ENCODE measurements at regions not wholly inside any gene's neighbourhood (a gene's known extent, or its start where the extent isn't known, plus 50 kb on each side); places are given as distances from the start of the nearest gene placed in this dataset.

DNA sequence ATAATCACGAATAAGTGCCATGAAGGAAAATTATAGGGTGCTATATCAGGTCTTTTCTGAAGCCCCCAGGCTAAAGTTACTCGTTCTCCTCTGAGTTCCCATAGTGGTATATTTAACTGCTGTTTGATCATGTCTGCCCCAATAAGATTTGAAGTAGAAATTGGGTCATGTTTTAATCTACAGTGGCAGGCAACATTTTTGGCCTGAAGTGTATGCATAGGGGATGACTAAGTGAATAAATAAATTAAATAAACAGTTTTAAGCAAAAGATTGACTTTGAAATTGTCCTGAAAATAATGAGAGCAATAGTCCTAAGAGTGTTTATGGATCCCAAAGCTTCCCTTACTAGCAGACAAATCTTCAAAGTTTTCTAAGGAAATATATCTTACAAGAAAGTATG lies 500.9 kb downstream of the TNS1 start:
- no peak for TF ChIP-seq EZH2 (IDR thresholded peaks at IDR 0.05; ENCODE audit: low read depth, unreplicated experiment)
- TF ChIP-seq, protein P1, sequence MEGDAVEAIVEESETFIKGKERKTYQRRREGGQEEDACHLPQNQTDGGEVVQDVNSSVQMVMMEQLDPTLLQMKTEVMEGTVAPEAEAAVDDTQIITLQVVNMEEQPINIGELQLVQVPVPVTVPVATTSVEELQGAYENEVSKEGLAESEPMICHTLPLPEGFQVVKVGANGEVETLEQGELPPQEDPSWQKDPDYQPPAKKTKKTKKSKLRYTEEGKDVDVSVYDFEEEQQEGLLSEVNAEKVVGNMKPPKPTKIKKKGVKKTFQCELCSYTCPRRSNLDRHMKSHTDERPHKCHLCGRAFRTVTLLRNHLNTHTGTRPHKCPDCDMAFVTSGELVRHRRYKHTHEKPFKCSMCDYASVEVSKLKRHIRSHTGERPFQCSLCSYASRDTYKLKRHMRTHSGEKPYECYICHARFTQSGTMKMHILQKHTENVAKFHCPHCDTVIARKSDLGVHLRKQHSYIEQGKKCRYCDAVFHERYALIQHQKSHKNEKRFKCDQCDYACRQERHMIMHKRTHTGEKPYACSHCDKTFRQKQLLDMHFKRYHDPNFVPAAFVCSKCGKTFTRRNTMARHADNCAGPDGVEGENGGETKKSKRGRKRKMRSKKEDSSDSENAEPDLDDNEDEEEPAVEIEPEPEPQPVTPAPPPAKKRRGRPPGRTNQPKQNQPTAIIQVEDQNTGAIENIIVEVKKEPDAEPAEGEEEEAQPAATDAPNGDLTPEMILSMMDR (conservative IDR thresholded peaks at IDR 0.05; ENCODE audit: low read depth in 2 of 2), result no peak
- TF ChIP-seq JUNB (IDR thresholded peaks at IDR 0.05; ENCODE audit: unreplicated experiment), result no peak
- TF ChIP-seq NANOG (IDR thresholded peaks at IDR 0.05; ENCODE audit: borderline replicate concordance), result no peak
- no peak for TF ChIP-seq CREB1 (CRISPR knock-in tag; IDR thresholded peaks at IDR 0.05; ENCODE audit: low read depth)
- TF ChIP-seq EZH2phosphoT487 (IDR thresholded peaks at IDR 0.05; ENCODE audit: unreplicated experiment), result no peak
- TF ChIP-seq POLR2AphosphoS5 (IDR thresholded peaks at IDR 0.05; ENCODE audit: low read depth), result no peak
